GM12874 (cell line): ENCODE measurements at regions not wholly inside any gene's neighbourhood (a gene's known extent, or its start where the extent isn't known, plus 50 kb on each side); places are given as distances from the start of the nearest gene placed in this dataset.

Source experiments
- TF ChIP-seq, protein P1 (sequence below): IDR thresholded peaks from 2 replicates; pipeline ENCODE4 v1.5.1; 2011; ENCODE audit warnings: low read depth, mild to moderate bottlenecking, control low read depth, low read length, moderate library complexity; ENCODE audit not compliant: insufficient read depth

GRCh38 chr7:131654668-131655326 is 98.4 kb upstream of the PODXL start:
- TF ChIP-seq, protein P1, sequence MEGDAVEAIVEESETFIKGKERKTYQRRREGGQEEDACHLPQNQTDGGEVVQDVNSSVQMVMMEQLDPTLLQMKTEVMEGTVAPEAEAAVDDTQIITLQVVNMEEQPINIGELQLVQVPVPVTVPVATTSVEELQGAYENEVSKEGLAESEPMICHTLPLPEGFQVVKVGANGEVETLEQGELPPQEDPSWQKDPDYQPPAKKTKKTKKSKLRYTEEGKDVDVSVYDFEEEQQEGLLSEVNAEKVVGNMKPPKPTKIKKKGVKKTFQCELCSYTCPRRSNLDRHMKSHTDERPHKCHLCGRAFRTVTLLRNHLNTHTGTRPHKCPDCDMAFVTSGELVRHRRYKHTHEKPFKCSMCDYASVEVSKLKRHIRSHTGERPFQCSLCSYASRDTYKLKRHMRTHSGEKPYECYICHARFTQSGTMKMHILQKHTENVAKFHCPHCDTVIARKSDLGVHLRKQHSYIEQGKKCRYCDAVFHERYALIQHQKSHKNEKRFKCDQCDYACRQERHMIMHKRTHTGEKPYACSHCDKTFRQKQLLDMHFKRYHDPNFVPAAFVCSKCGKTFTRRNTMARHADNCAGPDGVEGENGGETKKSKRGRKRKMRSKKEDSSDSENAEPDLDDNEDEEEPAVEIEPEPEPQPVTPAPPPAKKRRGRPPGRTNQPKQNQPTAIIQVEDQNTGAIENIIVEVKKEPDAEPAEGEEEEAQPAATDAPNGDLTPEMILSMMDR: peak; percentile 97

GRCh38 chr7:131654249-131654558 is 97.8 kb upstream of the PODXL start:
- TF ChIP-seq, protein P1: no peak

GRCh38 chr7:131653418-131654248 is 97.2 kb upstream of the PODXL start:
- TF ChIP-seq, protein P1: no peak

DNA sequence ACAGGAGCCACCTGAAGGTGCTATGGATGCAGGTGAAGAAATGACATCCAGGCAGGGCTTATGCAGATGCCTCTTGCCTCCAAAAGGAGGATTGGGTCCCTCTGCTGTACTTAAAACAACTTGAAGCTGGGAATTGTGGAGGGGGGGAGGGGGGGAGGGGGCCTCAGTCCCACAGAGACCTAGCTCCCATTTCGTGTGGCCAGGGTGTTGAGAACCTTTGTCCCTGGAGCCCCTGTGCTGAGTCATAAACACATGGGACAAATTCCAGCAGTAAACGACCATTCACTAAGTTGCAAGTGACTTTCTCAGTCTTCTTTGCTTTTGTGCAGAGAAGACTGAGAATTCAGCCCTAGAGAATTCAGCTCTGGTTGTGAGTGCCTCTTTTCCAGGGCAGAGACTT is 96.5 kb upstream of the PODXL start:
- TF ChIP-seq, protein P1: no peak

DNA sequence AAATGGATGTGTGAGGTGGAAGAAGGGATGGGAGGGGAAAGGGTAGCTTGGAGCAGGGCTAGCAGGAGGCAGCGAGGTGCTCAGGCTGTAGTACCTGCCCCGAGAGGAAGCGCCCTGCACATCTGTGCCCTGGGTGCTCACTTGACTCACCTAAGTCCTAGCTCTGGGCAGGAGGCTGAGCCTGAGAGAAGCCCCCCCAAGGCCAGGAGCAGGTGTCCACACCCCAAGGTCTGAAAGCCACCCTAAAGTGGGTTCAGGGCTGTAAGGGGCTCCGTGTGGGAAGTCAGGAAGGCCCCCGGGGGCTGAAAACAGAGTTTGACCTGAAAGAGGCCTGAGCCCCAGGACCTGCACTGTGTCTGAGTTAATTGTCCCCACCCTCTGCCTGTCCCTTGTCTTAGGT is 95.8 kb upstream of the PODXL start:
- TF ChIP-seq, protein P1: no peak

DNA sequence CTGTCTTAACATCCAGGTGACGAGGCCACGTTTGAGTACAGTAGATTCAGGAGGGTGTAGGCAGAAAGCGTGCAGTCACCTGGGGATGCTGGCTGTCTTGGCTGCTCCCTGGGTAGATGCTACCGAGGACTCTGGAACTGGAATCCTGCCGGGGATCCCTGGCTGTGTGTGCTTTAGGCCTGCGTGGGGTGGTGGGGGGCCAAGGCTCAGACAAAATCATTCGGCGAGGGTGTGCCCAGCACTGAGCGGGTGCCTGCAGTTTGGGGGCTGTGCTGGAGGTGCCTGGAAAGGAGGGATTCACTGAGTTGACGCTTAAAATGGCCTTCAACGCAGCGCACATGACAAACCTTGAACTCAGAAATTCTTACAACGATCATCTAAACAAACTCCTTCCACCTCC is 93.5 kb upstream of the PODXL start:
- TF ChIP-seq, protein P1: no peak

DNA sequence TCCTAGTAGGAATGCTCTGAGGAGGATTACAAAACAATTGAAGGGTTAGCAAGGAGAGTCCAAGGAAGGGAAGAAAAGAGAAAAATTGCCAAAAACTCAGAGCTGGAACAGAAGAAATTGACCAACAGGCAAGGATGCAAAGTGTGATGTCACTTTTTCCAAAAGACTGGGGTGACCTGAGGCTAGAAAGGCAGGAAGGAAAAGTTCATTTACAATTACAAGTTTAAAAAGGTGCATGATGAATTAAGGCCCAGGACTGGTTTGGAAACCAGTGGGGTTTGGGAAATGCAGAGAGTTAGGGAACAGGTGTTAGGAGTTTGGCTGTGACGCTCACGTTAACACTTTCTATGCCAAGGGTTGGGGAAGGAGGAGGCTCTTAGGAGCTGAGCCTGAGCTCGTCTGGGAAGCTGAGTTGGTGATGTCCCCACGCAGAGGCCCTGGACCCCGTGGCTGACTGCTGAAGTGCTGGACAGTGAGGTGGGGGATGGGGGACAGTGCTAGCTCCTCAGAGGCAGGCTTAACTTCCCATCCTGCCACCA is 92.6 kb upstream of the PODXL start:
- TF ChIP-seq, protein P1: no peak
